ENCODE measurements at regions not wholly inside any gene's neighbourhood (a gene's known extent, or its start where the extent isn't known, plus 50 kb on each side); places are given as distances from the start of the nearest gene placed in this dataset.

DNA sequence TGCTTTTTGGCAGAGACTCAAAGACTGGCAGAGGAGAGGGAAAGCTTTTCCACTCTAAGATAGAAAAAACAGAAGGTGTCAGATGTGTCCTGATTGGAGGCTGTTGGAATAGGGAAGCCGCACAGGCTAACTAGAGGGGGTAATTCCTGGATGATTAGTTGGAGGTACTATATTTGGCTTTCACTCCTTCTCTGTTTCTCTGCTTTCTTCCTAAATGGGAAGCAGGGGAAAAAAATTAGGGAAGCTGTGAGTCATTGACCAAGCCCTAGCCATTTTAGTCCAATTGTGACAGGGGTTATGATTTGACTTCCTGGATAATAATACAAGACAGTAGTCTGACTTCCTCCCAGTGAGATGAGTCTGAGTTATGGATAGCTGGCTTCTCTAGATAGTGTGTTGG is 475.2 kb upstream of the CELF2 start:
- TF ChIP-seq, protein P1, sequence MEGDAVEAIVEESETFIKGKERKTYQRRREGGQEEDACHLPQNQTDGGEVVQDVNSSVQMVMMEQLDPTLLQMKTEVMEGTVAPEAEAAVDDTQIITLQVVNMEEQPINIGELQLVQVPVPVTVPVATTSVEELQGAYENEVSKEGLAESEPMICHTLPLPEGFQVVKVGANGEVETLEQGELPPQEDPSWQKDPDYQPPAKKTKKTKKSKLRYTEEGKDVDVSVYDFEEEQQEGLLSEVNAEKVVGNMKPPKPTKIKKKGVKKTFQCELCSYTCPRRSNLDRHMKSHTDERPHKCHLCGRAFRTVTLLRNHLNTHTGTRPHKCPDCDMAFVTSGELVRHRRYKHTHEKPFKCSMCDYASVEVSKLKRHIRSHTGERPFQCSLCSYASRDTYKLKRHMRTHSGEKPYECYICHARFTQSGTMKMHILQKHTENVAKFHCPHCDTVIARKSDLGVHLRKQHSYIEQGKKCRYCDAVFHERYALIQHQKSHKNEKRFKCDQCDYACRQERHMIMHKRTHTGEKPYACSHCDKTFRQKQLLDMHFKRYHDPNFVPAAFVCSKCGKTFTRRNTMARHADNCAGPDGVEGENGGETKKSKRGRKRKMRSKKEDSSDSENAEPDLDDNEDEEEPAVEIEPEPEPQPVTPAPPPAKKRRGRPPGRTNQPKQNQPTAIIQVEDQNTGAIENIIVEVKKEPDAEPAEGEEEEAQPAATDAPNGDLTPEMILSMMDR (IDR thresholded peaks at IDR 0.05; ENCODE audit: low read depth, low read length, missing control alignments), result no peak
- no peak overlapping the region for H3K4me3 ChIP-seq (ENCODE audit: low read depth, low read length)
- DNase-seq (ENCODE audit: low read depth), result no peak

DNA sequence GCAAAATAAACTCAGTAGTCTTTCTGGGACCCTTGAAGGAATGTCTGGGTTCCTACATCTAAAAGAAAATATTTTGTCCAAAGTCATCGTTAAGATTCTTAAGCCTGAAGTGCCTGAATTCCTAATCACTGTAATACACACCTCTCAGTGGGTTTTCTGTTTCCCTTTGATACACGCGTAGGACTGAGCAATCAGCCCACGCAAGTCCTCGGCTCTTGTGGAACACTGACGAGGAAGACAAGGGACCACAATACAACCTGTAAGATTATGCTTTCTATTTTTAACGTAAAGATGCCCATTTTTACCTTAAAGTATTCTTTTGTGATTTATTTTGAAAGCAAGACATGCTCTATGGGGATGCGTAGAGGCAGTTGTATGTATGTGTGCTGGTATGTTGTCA is 472.8 kb upstream of the CELF2 start:
- H3K4me3 ChIP-seq (ENCODE audit: low read depth, low read length), result no peak overlapping the region
- no peak for DNase-seq (ENCODE audit: low read depth)
- TF ChIP-seq, protein P1 (IDR thresholded peaks at IDR 0.05; ENCODE audit: low read depth, low read length, missing control alignments), result no peak

DNA sequence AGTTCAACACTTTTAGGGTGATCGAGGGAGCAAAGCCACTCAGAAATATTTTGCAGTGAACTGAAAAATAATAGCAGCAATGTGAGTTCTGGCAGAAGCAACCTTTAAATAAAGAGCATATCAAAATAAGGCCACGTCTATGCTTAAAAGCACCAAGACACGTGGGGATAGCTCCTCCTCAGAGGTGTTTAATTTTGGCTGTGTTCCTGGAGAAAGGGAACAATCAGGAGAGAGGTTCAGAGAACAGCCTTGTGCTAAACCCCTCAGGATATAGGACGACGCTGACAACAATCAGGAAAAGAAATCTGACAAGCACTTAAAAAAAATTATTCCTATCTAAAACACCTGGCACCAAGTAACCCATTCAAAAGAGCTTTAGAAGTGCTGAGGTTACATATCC is 471.9 kb upstream of the CELF2 start:
- H3K4me3 ChIP-seq (ENCODE audit: low read depth, low read length), result no peak overlapping the region
- TF ChIP-seq, protein P1 (IDR thresholded peaks at IDR 0.05; ENCODE audit: low read depth, low read length, missing control alignments), result no peak
- DNase-seq (ENCODE audit: low read depth), result no peak

DNA sequence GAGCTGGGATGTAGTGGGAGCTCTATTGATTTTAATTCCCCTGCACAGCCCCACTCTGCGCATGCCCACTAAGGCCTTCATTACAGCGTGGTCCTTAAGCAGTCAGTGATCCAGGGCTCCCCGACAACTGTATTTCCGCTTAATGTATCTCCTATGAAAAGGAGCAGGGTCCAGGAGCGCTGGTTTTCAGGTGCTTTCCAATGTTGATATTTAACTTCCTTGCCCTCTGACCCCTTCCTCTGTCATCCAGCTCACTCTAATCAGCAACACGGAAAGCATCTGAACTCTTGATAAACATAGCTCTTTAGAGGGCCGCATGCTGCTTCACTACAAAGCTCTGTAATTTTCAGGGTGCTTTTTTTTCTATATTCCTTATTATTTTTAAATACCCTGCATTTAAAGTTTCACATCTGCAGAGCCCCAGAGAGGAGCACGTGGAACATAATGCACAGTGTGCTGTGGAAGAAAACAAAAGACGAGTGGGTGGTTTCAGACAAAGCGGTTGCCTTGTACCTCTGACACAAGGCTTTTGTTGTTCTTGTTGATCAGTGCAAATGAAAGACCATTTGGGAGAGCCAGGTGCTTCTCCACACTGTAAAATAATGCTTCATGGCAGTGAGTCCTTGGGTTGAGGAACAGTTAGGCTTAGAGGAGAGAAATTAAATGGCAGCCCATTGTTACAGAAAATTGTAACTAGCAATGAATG is 465.9 kb upstream of the CELF2 start:
- H3K4me3 ChIP-seq (ENCODE audit: low read depth, low read length), result no peak overlapping the region
- DNase-seq (ENCODE audit: low read depth), result no peak
- TF ChIP-seq, protein P1 (IDR thresholded peaks at IDR 0.05; ENCODE audit: low read depth, low read length, missing control alignments), result no peak

DNA sequence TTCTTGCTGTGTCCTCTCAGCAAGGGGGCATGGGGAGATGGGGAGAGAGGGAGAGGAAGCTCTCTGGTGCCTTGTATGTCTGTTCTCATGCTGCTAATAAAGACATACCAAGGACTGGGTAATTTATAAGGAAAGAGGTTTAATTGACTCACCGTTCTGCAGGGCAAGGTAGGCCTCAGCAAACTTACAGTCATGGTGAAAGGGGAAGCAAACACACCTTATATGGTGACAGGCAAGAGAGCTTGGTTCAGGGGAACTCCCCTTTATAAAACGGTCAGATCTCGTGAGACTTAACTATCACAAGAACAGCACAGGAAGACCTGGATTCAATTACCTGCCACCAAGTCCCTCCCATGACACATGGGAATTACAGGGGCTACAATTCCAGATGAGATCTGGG is 464.7 kb upstream of the CELF2 start:
- DNase-seq (ENCODE audit: low read depth), result no peak
- H3K4me3 ChIP-seq (ENCODE audit: low read depth, low read length), result no peak overlapping the region
- TF ChIP-seq, protein P1 (IDR thresholded peaks at IDR 0.05; ENCODE audit: low read depth, low read length, missing control alignments), result no peak

DNA sequence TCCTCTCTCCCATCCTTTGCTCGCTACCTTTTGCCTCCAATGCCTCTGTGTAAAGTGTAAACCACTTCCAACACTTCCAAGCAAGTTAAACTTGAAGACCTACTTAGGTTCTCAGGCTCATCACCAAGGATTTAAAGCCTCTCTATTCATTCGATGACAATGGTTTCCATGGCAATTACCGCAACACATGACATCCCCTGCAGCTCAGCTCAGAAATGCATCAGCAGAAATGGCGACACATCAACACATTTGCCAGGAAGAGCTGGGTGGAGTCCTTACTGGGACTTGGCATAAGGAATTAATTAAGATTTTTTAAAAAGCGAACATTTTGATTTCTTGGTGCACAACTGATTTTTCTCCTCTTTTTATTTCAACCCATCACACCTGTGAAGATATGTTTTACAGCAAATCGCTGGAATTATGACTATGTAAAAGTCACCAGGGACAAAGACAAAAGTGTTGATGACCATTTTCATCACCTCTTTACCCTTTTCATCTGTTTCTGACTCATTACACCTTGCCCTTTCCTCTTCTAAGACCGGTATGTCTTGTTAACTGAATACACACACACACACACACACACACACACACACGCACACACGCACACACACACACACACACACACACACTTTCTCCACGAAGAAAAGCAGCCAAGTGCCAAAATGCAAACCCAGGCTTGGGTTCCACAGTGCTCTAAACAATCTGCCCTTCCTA is 453.4 kb upstream of the CELF2 start:
- TF ChIP-seq, protein P1 (IDR thresholded peaks at IDR 0.05; ENCODE audit: low read depth, low read length, missing control alignments), result no peak
- H3K4me3 ChIP-seq (ENCODE audit: low read depth, low read length), result no peak overlapping the region
- DNase-seq (ENCODE audit: low read depth), result no peak
